HCT116 (cell line): ENCODE measurements at regions not wholly inside any gene's neighbourhood (a gene's known extent, or its start where the extent isn't known, plus 50 kb on each side); places are given as distances from the start of the nearest gene placed in this dataset.

Experiments
- ATAC-seq: fragments of 200-7000 bp; cut with Tn5 transposase; 2 replicates; pipeline ENCODE4 v1.9.1; 2020; ENCODE audit warnings: mild to moderate bottlenecking, moderate library complexity
- BruUV-seq: library from RNA; stranded (reverse); fragments of 400-500 nt; replicated peaks from 2 replicates; lab custom pipeline; 2021; lab: Mats Ljungman, UMichigan
- CTCF ChIA-PET: fragments of 300-600 bp; sonication (Branson Sonifier 250); formaldehyde crosslinking; loops from one replicate; lab custom pipeline; 2021; ENCODE audit warnings: antibody characterized with exemption; lab: Charles Lee
- POLR2A ChIA-PET: fragments of 300-600, 350-600 bp; sonication (Branson Sonifier 250); formaldehyde crosslinking; loops from one replicate; lab custom pipeline; 2021; ENCODE audit warnings: antibody characterized with exemption; lab: Charles Lee
- RAD21 ChIA-PET, 2 experiments: fragments of 300-600 bp; sonication (Branson Sonifier 250); formaldehyde crosslinking; loops; one replicate each; lab custom pipeline; 2023; ENCODE audit warnings: low total read pairs in 2 of 2; ENCODE audit not compliant: uncharacterized antibody in 2 of 2, unreplicated experiment in 2 of 2, low non-redundant PET in 1 of 2; lab: Charles Lee
- DNase-seq: peaks from one replicate; pipeline ENCODE4 v3.0.0-alpha.2; 2010; ENCODE audit warnings: low read depth, low spot score
- H2AFZ ChIP-seq: fragments of 200-600 bp; shearing (Covaris generic), sonication (generic); 2 replicates; pipeline ENCODE4 v1.6.1; 2017; ENCODE audit warnings: low read depth, mixed run types, mixed read lengths, antibody characterized with exemption, low read length; ENCODE audit not compliant: poor library complexity, severe bottlenecking
- H3K27ac ChIP-seq: 2 replicates; pipeline ENCODE4 v1.5.1; 2012; ENCODE audit warnings: low read depth, low read length
- H3K27me3 ChIP-seq: fragments of 200-600 bp; sonication (generic); 2 replicates; pipeline ENCODE4 v1.6.1; 2016; ENCODE audit warnings: mixed run types, low read length, mixed read lengths; ENCODE audit not compliant: insufficient read depth
- H3K36me3 ChIP-seq, 2 experiments: fragments of 200-500 bp in 1 of 2; fragments of 200-600 bp in 1 of 2; sonication (Bioruptor generic) in 1 of 2; sonication (generic) in 1 of 2; 2 replicates each; pipeline versions ENCODE4 v1.5.1 to v1.6.1; 2014 to 2016; ENCODE audit warnings: low read length in 2 of 2, inconsistent platforms in 1 of 2, mixed read lengths in 1 of 2, mixed run types in 1 of 2; ENCODE audit not compliant: insufficient read depth in 2 of 2, control insufficient read depth in 1 of 2
- H3K4me1 ChIP-seq, 2 experiments: fragments of 200-600 bp in 1 of 2; sonication (generic) in 1 of 2; 2 replicates each; pipeline versions ENCODE4 v1.5.1 to v1.6.1; 2012 to 2017; ENCODE audit warnings: low read length in 2 of 2, inconsistent platforms in 1 of 2, mild to moderate bottlenecking in 1 of 2, mixed read lengths in 1 of 2, mixed run types in 1 of 2, moderate library complexity in 1 of 2; ENCODE audit not compliant: insufficient read depth in 2 of 2, control insufficient read depth in 1 of 2
- H3K4me2 ChIP-seq: fragments of 200-600 bp; sonication (generic); 2 replicates; pipeline ENCODE4 v1.6.1; 2017; ENCODE audit warnings: mixed run types, low read length, mixed read lengths
- H3K4me3 ChIP-seq, 2 experiments: fragments of 200-600 bp in 1 of 2; sonication (generic) in 1 of 2; replicated peaks in 1 of 2; 2 replicates each; pipeline ENCODE4 v1.5.1; 2011 to 2016; ENCODE audit warnings: low read length in 2 of 2, control low read depth in 1 of 2, low read depth in 1 of 2, mild to moderate bottlenecking in 1 of 2, mixed read lengths in 1 of 2, mixed run types in 1 of 2
- H3K79me2 ChIP-seq: fragments of 200-600 bp; sonication (generic); 2 replicates; pipeline ENCODE4 v1.6.1; 2017; ENCODE audit warnings: mild to moderate bottlenecking, mixed run types, low read length, moderate library complexity, mixed read lengths; ENCODE audit not compliant: insufficient read depth
- H3K9ac ChIP-seq: fragments of 200-600 bp; sonication (generic); 2 replicates; pipeline ENCODE4 v1.6.1; 2016; ENCODE audit warnings: low read length, mixed read lengths
- H3K9me2 ChIP-seq: fragments of 200-600 bp; sonication (generic), shearing (Covaris generic); 2 replicates; pipeline ENCODE4 v1.6.1; 2017; ENCODE audit warnings: mixed run types, mild to moderate bottlenecking, moderate library complexity; ENCODE audit not compliant: insufficient read depth
- H3K9me3 ChIP-seq, 2 experiments: fragments of 200-500 bp in 1 of 2; fragments of 200-600 bp in 1 of 2; sonication (Bioruptor generic) in 1 of 2; sonication (generic) in 1 of 2; 2 replicates each; pipeline ENCODE4 v1.6.1; 2014 to 2017; ENCODE audit warnings: low read length in 2 of 2, mixed read lengths in 2 of 2, inconsistent platforms in 1 of 2, low read depth in 1 of 2, mild to moderate bottlenecking in 1 of 2, mixed run types in 1 of 2, moderate library complexity in 1 of 2; ENCODE audit not compliant: control insufficient read depth in 1 of 2, insufficient read depth in 1 of 2
- H4K20me1 ChIP-seq: fragments of 200-600 bp; sonication (generic), shearing (Covaris generic); 2 replicates; pipeline ENCODE4 v1.6.1; 2017; ENCODE audit warnings: mixed run types, mild to moderate bottlenecking, moderate library complexity; ENCODE audit not compliant: insufficient read depth
- ATF3 ChIP-seq: IDR thresholded peaks from 2 replicates; pipeline ENCODE4 v1.6.1; 2012
- CEBPB ChIP-seq: IDR thresholded peaks from 2 replicates; pipeline ENCODE4 v1.6.1; 2012; ENCODE audit warnings: low read depth
- EGR1 ChIP-seq: IDR thresholded peaks from 2 replicates; pipeline ENCODE4 v1.6.1; 2012; ENCODE audit warnings: low read depth
- ELF1 ChIP-seq: IDR thresholded peaks from 2 replicates; pipeline ENCODE4 v1.6.1; 2012; ENCODE audit warnings: low read depth, borderline replicate concordance
- EZH2 ChIP-seq: fragments of 200-600 bp; sonication (generic); IDR thresholded peaks from 2 replicates; pipeline ENCODE4 v1.6.1; 2017; ENCODE audit warnings: antibody characterized with exemption, mixed run types
- FOSL1 ChIP-seq: IDR thresholded peaks from 2 replicates; pipeline ENCODE4 v1.6.1; 2012; ENCODE audit warnings: low read depth
- JUND ChIP-seq: IDR thresholded peaks from 2 replicates; pipeline ENCODE4 v1.6.1; 2012
- POLR2A ChIP-seq: IDR thresholded peaks from 2 replicates; pipeline ENCODE4 v1.7.0; 2011; ENCODE audit warnings: borderline replicate concordance; ENCODE audit not compliant: insufficient read depth, insufficient read length; ENCODE audit errors: extremely low read depth
- RAD21 ChIP-seq: IDR thresholded peaks from 2 replicates; pipeline ENCODE4 v1.6.1; 2012; ENCODE audit warnings: low read depth, mild to moderate bottlenecking
- TCF7L2 ChIP-seq: IDR thresholded peaks from 2 replicates; pipeline ENCODE4 v1.7.0; 2011; ENCODE audit warnings: borderline replicate concordance, inconsistent platforms; ENCODE audit not compliant: insufficient read depth, insufficient read length; ENCODE audit errors: extremely low read depth
- YY1 ChIP-seq: IDR thresholded peaks from 2 replicates; pipeline ENCODE4 v1.6.1; 2011; ENCODE audit warnings: low read length, low read depth, moderate library complexity, mild to moderate bottlenecking; ENCODE audit not compliant: insufficient replicate concordance; ENCODE audit errors: extremely low read depth
- ZNF274 ChIP-seq: fragments of 200-500 bp; sonication (Bioruptor generic); IDR thresholded peaks from 2 replicates; pipeline ENCODE4 v1.6.1; 2014; ENCODE audit warnings: mild to moderate bottlenecking, low read depth, low read length, inconsistent platforms
- intact Hi-C: fragments of 100-400 bp; cut with micrococcal nuclease; formaldehyde crosslinking; loops from 2 replicates; pipeline ENCODE4 v1.10.0; 2022
- TF ChIP-seq, protein P1 (sequence below): IDR thresholded peaks from 2 replicates; pipeline ENCODE4 v1.6.1; 2011; ENCODE audit warnings: mild to moderate bottlenecking, low read length, moderate library complexity; ENCODE audit not compliant: insufficient replicate concordance; ENCODE audit errors: extremely low read depth

GRCh38 chr18:59085797-59086196, 53.9 kb upstream of the SEC11C start:
- Histone ChIP-seq H3K4me2 (no peak overlapping the region), H3K9ac (no peak overlapping the region), H3K4me1 (no peaks in the 10 kb centered on the region), H3K9me2 (no peaks in the 10 kb centered on the region), H3K9me3 (no peaks in the 10 kb centered on the region), H4K20me1 (no peaks in the 10 kb centered on the region), H3K79me2 (no peaks in the 10 kb centered on the region), H3K27me3 (peaks cover 4% of the 10 kb centered on the region), H3K27ac (no peak overlapping the region), H3K36me3 (no peaks in the 10 kb centered on the region), H2AFZ (no peak overlapping the region), H3K4me3 (no peak overlapping the region)
- RAD21 ChIA-PET: no interaction called here
- no peak for ATAC-seq
- no peak for DNase-seq
- intact Hi-C loops: loop anchor here (2.0 to 10.0 kb wide), 2 partner anchors 317 to 739 kb away; no protein-coding TSS in a partner anchor
- CTCF ChIA-PET: interaction anchor here (1.3 to 3.6 kb wide), 6 partner anchors 12 to 738 kb away, joined by 3 to 31 read pairs (median 7); no protein-coding TSS in a partner anchor
- no TSS peak for BruUV-seq
- POLR2A ChIA-PET: no interaction called here
- TF ChIP-seq EZH2 (no peak), YY1 (no peak), ZNF274 (no peak), RAD21 (no peak), CEBPB (no peak), EGR1 (no peak), POLR2A (no peak), JUND (no peak), FOSL1 (no peak), ELF1 (no peak), TCF7L2 (no peak), ATF3 (no peak)
- TF ChIP-seq, protein P1, sequence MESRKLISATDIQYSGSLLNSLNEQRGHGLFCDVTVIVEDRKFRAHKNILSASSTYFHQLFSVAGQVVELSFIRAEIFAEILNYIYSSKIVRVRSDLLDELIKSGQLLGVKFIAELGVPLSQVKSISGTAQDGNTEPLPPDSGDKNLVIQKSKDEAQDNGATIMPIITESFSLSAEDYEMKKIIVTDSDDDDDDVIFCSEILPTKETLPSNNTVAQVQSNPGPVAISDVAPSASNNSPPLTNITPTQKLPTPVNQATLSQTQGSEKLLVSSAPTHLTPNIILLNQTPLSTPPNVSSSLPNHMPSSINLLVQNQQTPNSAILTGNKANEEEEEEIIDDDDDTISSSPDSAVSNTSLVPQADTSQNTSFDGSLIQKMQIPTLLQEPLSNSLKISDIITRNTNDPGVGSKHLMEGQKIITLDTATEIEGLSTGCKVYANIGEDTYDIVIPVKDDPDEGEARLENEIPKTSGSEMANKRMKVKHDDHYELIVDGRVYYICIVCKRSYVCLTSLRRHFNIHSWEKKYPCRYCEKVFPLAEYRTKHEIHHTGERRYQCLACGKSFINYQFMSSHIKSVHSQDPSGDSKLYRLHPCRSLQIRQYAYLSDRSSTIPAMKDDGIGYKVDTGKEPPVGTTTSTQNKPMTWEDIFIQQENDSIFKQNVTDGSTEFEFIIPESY: no peak
